HCT116 (cell line): ENCODE measurements at regions not wholly inside any gene's neighbourhood (a gene's known extent, or its start where the extent isn't known, plus 50 kb on each side); places are given as distances from the start of the nearest gene placed in this dataset.

Experiments
- ATAC-seq: fragments of 200-7000 bp; cut with Tn5 transposase; 2 replicates; pipeline ENCODE4 v1.9.1; 2020; ENCODE audit warnings: mild to moderate bottlenecking, moderate library complexity
- BruUV-seq: library from RNA; stranded (reverse); fragments of 400-500 nt; replicated peaks from 2 replicates; lab custom pipeline; 2021; lab: Mats Ljungman, UMichigan
- CTCF ChIA-PET: fragments of 300-600 bp; sonication (Branson Sonifier 250); formaldehyde crosslinking; loops from one replicate; lab custom pipeline; 2021; ENCODE audit warnings: antibody characterized with exemption; lab: Charles Lee
- POLR2A ChIA-PET: fragments of 300-600, 350-600 bp; sonication (Branson Sonifier 250); formaldehyde crosslinking; loops from one replicate; lab custom pipeline; 2021; ENCODE audit warnings: antibody characterized with exemption; lab: Charles Lee
- RAD21 ChIA-PET, 2 experiments: fragments of 300-600 bp; sonication (Branson Sonifier 250); formaldehyde crosslinking; loops; one replicate each; lab custom pipeline; 2023; ENCODE audit warnings: low total read pairs in 2 of 2; ENCODE audit not compliant: uncharacterized antibody in 2 of 2, unreplicated experiment in 2 of 2, low non-redundant PET in 1 of 2; lab: Charles Lee
- DNase-seq: peaks from one replicate; pipeline ENCODE4 v3.0.0-alpha.2; 2010; ENCODE audit warnings: low read depth, low spot score
- H2AFZ ChIP-seq: fragments of 200-600 bp; shearing (Covaris generic), sonication (generic); 2 replicates; pipeline ENCODE4 v1.6.1; 2017; ENCODE audit warnings: low read depth, mixed run types, mixed read lengths, antibody characterized with exemption, low read length; ENCODE audit not compliant: poor library complexity, severe bottlenecking
- H3K27ac ChIP-seq: 2 replicates; pipeline ENCODE4 v1.5.1; 2012; ENCODE audit warnings: low read depth, low read length
- H3K27me3 ChIP-seq: fragments of 200-600 bp; sonication (generic); 2 replicates; pipeline ENCODE4 v1.6.1; 2016; ENCODE audit warnings: mixed run types, low read length, mixed read lengths; ENCODE audit not compliant: insufficient read depth
- H3K36me3 ChIP-seq, 2 experiments: fragments of 200-500 bp in 1 of 2; fragments of 200-600 bp in 1 of 2; sonication (Bioruptor generic) in 1 of 2; sonication (generic) in 1 of 2; 2 replicates each; pipeline versions ENCODE4 v1.5.1 to v1.6.1; 2014 to 2016; ENCODE audit warnings: low read length in 2 of 2, inconsistent platforms in 1 of 2, mixed read lengths in 1 of 2, mixed run types in 1 of 2; ENCODE audit not compliant: insufficient read depth in 2 of 2, control insufficient read depth in 1 of 2
- H3K4me1 ChIP-seq, 2 experiments: fragments of 200-600 bp in 1 of 2; sonication (generic) in 1 of 2; 2 replicates each; pipeline versions ENCODE4 v1.5.1 to v1.6.1; 2012 to 2017; ENCODE audit warnings: low read length in 2 of 2, inconsistent platforms in 1 of 2, mild to moderate bottlenecking in 1 of 2, mixed read lengths in 1 of 2, mixed run types in 1 of 2, moderate library complexity in 1 of 2; ENCODE audit not compliant: insufficient read depth in 2 of 2, control insufficient read depth in 1 of 2
- H3K4me2 ChIP-seq: fragments of 200-600 bp; sonication (generic); 2 replicates; pipeline ENCODE4 v1.6.1; 2017; ENCODE audit warnings: mixed run types, low read length, mixed read lengths
- H3K4me3 ChIP-seq, 2 experiments: fragments of 200-600 bp in 1 of 2; sonication (generic) in 1 of 2; replicated peaks in 1 of 2; 2 replicates each; pipeline ENCODE4 v1.5.1; 2011 to 2016; ENCODE audit warnings: low read length in 2 of 2, control low read depth in 1 of 2, low read depth in 1 of 2, mild to moderate bottlenecking in 1 of 2, mixed read lengths in 1 of 2, mixed run types in 1 of 2
- H3K79me2 ChIP-seq: fragments of 200-600 bp; sonication (generic); 2 replicates; pipeline ENCODE4 v1.6.1; 2017; ENCODE audit warnings: mild to moderate bottlenecking, mixed run types, low read length, moderate library complexity, mixed read lengths; ENCODE audit not compliant: insufficient read depth
- H3K9ac ChIP-seq: fragments of 200-600 bp; sonication (generic); 2 replicates; pipeline ENCODE4 v1.6.1; 2016; ENCODE audit warnings: low read length, mixed read lengths
- H3K9me2 ChIP-seq: fragments of 200-600 bp; sonication (generic), shearing (Covaris generic); 2 replicates; pipeline ENCODE4 v1.6.1; 2017; ENCODE audit warnings: mixed run types, mild to moderate bottlenecking, moderate library complexity; ENCODE audit not compliant: insufficient read depth
- H3K9me3 ChIP-seq, 2 experiments: fragments of 200-500 bp in 1 of 2; fragments of 200-600 bp in 1 of 2; sonication (Bioruptor generic) in 1 of 2; sonication (generic) in 1 of 2; 2 replicates each; pipeline ENCODE4 v1.6.1; 2014 to 2017; ENCODE audit warnings: low read length in 2 of 2, mixed read lengths in 2 of 2, inconsistent platforms in 1 of 2, low read depth in 1 of 2, mild to moderate bottlenecking in 1 of 2, mixed run types in 1 of 2, moderate library complexity in 1 of 2; ENCODE audit not compliant: control insufficient read depth in 1 of 2, insufficient read depth in 1 of 2
- H4K20me1 ChIP-seq: fragments of 200-600 bp; sonication (generic), shearing (Covaris generic); 2 replicates; pipeline ENCODE4 v1.6.1; 2017; ENCODE audit warnings: mixed run types, mild to moderate bottlenecking, moderate library complexity; ENCODE audit not compliant: insufficient read depth
- ATF3 ChIP-seq: IDR thresholded peaks from 2 replicates; pipeline ENCODE4 v1.6.1; 2012
- ELF1 ChIP-seq: IDR thresholded peaks from 2 replicates; pipeline ENCODE4 v1.6.1; 2012; ENCODE audit warnings: low read depth, borderline replicate concordance
- EZH2 ChIP-seq: fragments of 200-600 bp; sonication (generic); IDR thresholded peaks from 2 replicates; pipeline ENCODE4 v1.6.1; 2017; ENCODE audit warnings: antibody characterized with exemption, mixed run types
- EZH2phosphoT487 ChIP-seq: fragments of 200-600 bp; IDR thresholded peaks from 2 replicates; pipeline ENCODE4 v1.6.1; 2018; ENCODE audit warnings: antibody characterized with exemption, borderline replicate concordance
- FOSL1 ChIP-seq: IDR thresholded peaks from 2 replicates; pipeline ENCODE4 v1.6.1; 2012; ENCODE audit warnings: low read depth
- ZBTB33 ChIP-seq: IDR thresholded peaks from 2 replicates; pipeline ENCODE4 v1.6.1; 2011; ENCODE audit warnings: mild to moderate bottlenecking, low read length, moderate library complexity; ENCODE audit not compliant: insufficient replicate concordance; ENCODE audit errors: extremely low read depth
- intact Hi-C: fragments of 100-400 bp; cut with micrococcal nuclease; formaldehyde crosslinking; loops from 2 replicates; pipeline ENCODE4 v1.10.0; 2022
- TF ChIP-seq, protein P1 (sequence below), 3 experiments: fragments of 200-600 bp in 1 of 3; sonication (generic) in 1 of 3; IDR thresholded peaks in 2 of 3; conservative IDR thresholded peaks in 1 of 3; 2 replicates each; pipeline ENCODE4 v1.5.1; 2012 to 2017; ENCODE audit warnings: low read depth in 2 of 3, low read length in 2 of 3, antibody characterized with exemption in 1 of 3, borderline replicate concordance in 1 of 3, control low read depth in 1 of 3, mild to moderate bottlenecking in 1 of 3, mixed read lengths in 1 of 3, mixed run types in 1 of 3, moderate library complexity in 1 of 3; ENCODE audit not compliant: insufficient read depth in 1 of 3

DNA sequence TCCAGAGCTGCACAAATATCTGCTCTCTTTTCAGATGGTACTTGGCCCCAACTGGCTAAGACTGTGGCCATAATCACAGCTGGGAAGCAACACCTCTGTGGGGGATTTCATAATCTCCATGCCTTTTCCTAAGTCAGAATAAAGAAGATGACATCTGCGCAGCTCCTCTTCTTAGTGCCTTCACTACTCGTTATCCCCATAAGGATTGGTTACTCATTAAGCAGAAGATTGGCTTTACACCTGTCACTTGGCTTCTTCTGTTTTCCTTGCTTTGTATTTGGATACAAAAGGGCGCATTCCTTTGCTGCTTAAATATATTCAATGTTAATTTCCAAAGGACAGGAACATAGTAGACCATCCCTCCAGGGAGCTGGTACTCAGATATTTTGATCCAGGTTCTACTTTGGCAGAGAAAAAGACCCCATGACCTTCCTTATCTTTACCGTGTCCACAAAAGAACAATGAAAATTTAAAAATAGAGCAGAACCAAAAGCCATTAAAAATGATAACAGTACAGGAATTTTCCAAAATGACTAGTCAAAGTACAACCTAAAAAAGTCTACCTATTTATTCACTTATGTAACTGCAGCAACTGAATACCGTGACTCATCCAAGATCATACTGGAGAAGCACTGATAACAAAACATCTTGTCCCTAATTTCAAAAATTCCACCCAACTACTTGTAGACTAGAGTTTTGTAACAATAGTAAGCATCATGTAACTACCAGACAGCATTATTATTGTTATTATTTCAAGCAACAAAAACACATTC, 352.3 kb upstream of the TMPO start:
- H3K4me3 ChIP-seq: no peak overlapping the region
- H3K27me3 ChIP-seq: peaks cover 9% of the 10 kb centered on the region; the same call in 1 of the 2 replicates
- ChIA-PET CTCF (no interaction called here), POLR2A (no interaction called here), RAD21 (no interaction called here)
- intact Hi-C loops: no loop called here
- no TSS peak for BruUV-seq
- no peaks in the 10 kb centered on the region for H3K9me3 ChIP-seq
- no peak overlapping the region for H3K4me2 ChIP-seq
- no peak for ATAC-seq
- no peaks in the 10 kb centered on the region for H3K4me1 ChIP-seq
- no peaks in the 10 kb centered on the region for H4K20me1 ChIP-seq
- no peak for DNase-seq
- no peaks in the 10 kb centered on the region for H3K36me3 ChIP-seq
- H3K27ac ChIP-seq: no peak overlapping the region
- no peaks in the 10 kb centered on the region for H3K79me2 ChIP-seq
- no peak for TF ChIP-seq EZH2
- no peak for TF ChIP-seq FOSL1
- TF ChIP-seq, protein P1, sequence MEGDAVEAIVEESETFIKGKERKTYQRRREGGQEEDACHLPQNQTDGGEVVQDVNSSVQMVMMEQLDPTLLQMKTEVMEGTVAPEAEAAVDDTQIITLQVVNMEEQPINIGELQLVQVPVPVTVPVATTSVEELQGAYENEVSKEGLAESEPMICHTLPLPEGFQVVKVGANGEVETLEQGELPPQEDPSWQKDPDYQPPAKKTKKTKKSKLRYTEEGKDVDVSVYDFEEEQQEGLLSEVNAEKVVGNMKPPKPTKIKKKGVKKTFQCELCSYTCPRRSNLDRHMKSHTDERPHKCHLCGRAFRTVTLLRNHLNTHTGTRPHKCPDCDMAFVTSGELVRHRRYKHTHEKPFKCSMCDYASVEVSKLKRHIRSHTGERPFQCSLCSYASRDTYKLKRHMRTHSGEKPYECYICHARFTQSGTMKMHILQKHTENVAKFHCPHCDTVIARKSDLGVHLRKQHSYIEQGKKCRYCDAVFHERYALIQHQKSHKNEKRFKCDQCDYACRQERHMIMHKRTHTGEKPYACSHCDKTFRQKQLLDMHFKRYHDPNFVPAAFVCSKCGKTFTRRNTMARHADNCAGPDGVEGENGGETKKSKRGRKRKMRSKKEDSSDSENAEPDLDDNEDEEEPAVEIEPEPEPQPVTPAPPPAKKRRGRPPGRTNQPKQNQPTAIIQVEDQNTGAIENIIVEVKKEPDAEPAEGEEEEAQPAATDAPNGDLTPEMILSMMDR (IDR thresholded peaks at IDR 0.05 in 2 of 3, conservative IDR thresholded peaks at IDR 0.05 in 1 of 3; ENCODE audit: borderline replicate concordance in 1 of 3, insufficient read depth in 1 of 3, low read depth in 2 of 3, low read length in 2 of 3): no peak
- TF ChIP-seq ATF3: no peak
- no peak for TF ChIP-seq ELF1
- H3K9me2 ChIP-seq: no peaks in the 10 kb centered on the region
- H2AFZ ChIP-seq: no peak overlapping the region
- H3K9ac ChIP-seq: no peak overlapping the region

DNA sequence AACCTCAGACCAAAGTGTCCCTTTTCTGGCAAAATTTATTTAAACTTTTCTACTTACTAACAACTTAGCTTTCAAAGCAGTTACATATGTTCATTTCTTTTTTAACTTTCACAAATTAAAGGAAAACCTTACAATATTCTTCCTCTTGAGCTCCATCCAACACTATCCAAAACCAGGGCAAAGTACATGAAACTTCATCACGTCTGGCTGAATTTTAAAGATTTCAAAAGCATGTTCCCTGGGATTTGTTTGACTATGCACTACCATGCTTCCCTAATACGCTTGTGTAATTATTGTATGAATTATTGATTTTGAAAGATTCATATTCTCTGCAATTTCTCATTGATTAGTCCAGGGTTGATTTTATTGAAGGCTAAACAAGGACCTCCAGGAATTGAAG, 343.1 kb upstream of the TMPO start:
- DNase-seq: no peak
- H3K9me3 ChIP-seq: no peaks in the 10 kb centered on the region
- H3K27ac ChIP-seq: no peak overlapping the region

More for the DNA sequence above, 343.1 kb upstream of the TMPO start:
- BruUV-seq: no TSS peak
- Histone ChIP-seq H3K9ac (no peak overlapping the region), H3K36me3 (no peaks in the 10 kb centered on the region), H3K79me2 (no peaks in the 10 kb centered on the region), H4K20me1 (no peaks in the 10 kb centered on the region), H3K4me2 (no peak overlapping the region), H2AFZ (no peak overlapping the region), H3K27me3 (peaks cover 28% of the 10 kb centered on the region; the same call in 1 of the 2 replicates), H3K4me1 (no peaks in the 10 kb centered on the region), H3K9me2 (no peaks in the 10 kb centered on the region), H3K4me3 (no peak overlapping the region)
- intact Hi-C loops: no loop called here
- ChIA-PET RAD21 (no interaction called here), CTCF (no interaction called here), POLR2A (no interaction called here)
- ATAC-seq: no peak
- no peak for TF ChIP-seq ELF1
- TF ChIP-seq ZBTB33: no peak
- TF ChIP-seq EZH2phosphoT487: no peak
